COR-L47 (cell line): ENCODE measurements at regions not wholly inside any gene's neighbourhood (a gene's known extent, or its start where the extent isn't known, plus 50 kb on each side); places are given as distances from the start of the nearest gene placed in this dataset.

Experiments
- DNase-seq: peaks from one replicate; lab custom pipeline; 2025; lab: John Stamatoyannopoulos, UW

DNA sequence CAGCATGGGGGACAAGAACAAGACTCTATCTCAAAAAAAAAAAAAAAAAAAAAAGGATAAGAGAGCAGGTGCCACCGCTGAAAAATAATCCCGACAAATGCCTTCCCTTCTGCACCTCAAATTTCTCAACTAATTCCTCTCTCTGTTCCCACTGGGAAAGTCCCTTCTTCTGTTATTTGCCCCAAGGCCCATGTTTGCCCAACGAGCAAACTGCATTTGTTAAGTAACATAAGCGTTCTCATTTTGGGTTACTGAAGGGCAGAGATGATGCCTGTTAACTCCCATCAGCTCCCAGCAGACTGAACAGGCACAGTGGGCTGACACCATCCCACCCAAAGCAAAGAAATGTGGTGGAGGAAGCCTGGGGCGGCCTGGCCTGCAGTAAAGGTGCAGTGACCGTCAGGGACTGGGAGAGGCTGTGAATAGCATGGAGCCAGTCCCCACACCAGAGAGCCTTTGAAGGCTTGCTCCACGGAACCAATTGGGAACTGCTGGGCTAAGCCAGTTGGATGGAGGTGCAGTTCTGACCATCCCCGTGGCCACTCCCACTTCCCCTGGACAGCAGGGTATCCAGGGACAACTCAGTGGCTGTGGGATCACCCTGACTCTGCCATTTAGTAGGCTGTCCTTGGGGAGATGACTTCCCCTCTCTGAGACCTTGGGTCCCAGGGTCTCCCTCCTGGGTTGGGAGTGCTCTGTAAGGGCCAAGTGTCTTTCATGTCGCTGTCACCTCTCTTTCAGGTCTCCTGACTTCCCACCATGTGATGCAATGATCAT is 149.7 kb upstream of the IER5L start:
- no peak for DNase-seq

DNA sequence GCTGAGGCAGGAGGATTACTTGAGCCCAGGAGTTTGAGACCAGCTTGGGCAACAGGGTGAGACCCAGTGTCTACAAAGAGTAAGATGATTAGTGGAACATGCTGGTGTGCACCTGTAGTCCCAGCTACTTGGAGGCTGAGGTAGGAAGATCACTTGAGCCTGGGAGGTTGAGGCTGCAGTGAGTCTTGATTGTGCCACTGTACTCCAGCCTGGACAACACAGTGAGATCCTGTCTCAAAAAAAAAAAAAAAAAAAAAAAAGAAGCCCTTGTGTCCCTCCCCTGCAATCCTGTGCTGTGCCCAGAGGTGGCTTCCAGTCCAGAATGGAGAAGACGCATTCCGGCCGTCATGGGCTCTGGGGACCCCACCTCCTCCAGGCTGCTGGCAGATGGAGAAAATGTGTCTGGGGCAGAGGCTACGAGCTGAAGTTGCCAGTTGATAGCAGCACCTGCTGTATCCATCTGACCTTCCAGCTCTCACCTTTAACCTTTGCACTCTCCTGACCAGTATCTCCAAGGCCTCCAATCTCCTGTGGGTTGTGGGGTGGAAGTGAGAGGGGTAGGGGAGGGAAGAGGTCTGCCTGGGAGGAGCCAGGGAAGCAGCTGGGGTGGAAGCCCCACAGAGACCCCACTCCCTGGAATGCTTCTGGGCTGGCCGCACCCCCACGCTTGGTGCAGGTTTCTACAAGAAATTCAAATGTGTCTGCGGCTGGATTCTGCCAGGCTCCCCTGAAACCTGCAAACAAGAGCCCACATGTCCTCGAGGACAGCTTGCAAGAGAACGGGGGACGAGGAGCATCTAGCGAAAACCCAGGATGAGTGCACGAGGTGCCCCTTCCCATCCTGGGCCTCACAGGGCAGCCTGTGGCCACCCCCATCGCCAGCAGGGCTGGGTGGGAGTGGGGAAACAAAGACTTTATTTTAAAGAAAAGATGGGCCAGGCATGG is 148.3 kb upstream of the IER5L start:
- DNase-seq: no peak

DNA sequence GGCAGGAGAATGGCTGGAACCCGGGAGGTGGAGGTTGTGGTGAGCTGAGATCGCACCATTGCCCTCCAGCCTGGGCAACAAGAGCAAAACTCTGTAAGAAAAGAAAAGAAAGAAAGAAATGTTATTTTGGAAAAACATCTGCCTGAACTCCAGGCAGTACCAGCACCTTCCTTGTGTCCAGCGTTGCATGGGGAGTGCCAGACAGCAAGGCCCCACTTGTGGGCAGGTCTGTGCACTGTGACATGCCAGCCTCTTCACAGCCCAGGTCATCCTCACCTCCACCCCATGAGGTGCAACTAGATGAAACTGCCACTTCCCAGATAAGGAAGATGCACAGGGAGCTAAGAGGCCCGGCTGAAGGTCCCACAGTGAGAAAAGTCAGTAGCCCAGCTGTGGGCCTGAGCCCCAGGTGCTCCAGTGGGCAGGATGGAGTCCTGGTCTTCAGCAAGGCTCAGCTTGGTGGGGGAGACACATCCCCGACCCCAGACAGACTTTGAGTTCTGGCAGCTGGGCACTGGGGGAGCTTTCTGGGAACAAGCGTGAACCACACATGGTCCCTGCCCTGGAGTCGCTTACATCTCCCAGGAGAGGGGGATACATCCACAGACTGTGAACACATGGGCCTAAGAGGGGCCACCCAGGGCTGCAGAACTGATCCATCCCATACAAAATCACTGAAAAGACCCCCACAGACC is 146.9 kb upstream of the IER5L start:
- DNase-seq: no peak

DNA sequence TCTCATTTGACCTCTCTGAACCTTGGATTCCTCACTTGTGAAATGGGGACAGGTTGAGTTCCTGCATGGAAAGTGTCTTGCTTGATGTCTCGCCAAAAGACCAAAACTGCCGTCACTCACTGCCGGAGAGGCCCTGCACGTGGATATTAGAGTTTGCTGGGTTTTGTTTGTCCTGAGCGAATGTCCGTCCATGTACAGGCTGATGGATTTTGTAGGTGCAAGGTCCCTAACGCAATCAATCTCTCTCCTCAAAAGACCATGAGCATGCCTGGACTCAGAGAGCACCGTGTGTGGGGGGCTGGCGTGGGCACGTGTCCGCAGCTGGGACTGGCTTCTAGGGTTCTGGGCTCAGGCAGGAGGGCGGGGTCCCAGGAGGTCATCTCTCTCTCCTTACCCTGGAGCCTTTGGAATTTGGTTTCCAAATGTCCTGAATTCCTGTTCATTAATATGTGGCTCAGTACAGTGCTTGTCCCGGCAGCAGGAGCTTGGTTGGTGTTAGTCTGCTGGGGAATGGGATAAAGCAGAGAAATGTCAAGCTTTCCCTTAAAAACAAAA is 146.0 kb upstream of the IER5L start:
- no peak for DNase-seq

DNA sequence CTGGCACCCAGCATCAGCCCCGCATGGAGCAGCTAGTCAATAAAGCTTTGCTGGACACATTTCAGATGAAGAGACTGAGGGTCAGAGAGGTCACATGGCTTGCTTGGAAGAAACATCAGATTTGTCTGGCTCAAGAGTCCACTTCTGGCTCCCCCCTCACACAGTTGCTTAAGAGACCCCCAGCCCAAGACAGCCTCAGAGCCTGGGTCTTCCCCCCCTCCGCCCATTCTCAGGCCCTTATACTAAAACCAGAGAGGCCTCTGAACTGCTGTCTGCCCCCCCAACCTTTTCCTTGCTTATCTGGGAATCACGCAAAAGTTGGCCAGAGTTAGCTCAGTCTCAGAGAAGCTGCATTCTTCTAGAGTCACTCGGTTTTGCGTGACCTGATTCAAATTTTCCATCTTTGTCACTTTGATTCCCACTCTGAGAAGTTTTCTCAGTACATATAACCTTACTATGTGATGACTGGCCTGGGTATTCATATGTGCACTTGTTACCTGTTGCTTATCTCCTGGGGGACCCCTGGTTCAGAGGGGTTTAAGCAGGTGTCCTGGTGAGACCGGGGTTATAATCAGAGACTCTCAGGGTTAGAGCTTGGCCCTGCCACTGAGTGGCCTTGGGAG is 145.4 kb upstream of the IER5L start:
- DNase-seq: no peak

DNA sequence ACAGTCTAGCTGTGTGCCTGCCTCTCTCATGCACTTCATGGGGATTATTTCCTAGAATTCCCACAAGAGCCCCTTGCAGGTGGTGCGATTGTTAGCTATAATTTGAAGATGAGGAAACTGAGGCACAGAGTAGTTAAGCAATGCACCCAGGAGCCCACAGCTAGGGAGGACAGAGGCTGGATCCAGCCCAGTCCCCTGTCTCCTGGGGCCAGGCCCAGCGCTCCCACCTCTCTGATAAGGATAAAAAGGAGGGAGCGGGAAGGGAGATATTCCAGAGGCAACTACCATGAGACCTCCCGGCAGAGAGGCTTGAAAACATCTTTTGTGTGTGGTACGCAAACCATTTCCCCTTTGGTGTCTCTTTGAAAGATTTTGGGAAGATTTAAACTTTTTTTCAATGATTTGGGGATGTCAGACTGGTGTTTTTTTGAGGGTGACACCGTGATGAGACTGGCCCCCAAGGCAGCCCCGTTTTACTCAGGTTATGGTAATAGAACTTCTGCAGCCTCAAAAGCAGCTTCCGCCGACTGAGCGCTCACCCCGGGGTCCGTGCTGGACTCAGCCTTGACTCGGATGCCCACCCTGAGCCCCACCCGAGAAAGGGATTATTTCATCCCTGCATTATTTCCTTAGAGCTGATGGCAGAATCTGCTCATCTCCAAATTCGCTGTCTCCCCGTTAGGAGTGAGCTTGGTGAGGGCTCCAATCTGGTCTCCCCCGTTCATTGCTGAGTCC is 144.7 kb upstream of the IER5L start:
- no peak for DNase-seq

DNA sequence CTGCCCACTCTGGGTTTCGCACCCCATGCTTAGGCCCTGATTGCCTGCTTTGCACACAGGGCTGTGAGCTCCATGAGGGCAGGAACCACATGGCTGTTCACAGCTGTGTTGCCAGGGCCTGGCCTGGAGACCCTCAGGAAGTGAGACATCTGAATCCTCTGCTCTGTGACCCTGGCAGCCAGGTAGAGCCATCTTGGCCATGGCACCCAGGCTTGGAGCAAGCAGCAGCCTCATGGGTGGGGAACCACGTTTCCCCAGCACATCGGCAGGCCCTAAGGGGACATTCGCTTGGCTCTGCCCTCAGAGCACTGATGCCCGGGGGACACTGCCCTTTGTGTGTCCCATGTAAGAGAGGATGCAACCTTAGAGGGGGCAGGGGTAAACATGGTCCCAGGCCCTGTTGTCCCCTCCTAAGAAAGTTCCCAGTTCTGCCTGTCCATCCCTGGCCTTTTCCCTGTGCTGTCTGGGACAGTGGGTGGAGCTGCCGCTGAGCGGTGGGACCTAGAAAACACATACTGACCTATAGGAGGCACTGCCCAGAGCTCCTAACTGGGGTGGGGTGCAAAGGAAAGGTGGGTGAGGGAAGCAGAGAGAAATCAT is 144.1 kb upstream of the IER5L start:
- no peak for DNase-seq

DNA sequence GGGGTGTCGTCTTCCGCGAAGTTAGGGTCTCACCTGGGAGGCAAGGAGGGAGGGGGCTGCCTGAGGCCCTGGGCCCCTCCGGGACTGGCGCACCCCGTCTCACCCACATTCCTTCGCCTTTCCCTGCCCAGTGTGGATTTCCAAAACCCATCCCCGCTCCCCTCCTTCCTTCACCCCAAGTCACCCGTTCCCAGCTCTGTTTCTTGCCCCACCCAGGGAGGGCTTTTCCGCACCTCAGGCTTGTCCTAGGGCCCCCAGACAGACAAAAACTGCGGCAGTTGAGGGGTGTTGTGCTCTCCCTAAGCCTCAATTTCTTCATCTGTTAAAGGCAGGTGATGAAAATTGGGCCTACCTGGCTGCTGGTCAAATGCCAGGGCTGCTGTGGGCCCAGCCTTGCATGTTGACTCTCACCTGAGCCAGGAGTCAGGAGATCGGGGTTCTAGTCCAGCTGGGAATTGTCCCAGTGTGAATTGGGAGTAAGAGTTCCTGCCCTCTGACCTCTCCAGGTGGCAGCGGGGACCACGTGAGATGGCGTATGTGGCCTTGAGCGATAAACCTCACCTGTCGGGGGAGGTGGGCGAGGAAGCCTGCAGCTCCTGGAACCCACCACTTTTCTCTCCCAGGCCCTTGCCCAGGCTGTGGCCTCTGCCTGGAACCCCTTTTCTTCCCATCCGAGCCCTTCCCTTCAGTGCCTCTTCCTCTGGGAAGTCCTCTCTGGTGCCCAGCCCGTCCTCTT is 143.4 kb upstream of the IER5L start:
- DNase-seq: no peak

DNA sequence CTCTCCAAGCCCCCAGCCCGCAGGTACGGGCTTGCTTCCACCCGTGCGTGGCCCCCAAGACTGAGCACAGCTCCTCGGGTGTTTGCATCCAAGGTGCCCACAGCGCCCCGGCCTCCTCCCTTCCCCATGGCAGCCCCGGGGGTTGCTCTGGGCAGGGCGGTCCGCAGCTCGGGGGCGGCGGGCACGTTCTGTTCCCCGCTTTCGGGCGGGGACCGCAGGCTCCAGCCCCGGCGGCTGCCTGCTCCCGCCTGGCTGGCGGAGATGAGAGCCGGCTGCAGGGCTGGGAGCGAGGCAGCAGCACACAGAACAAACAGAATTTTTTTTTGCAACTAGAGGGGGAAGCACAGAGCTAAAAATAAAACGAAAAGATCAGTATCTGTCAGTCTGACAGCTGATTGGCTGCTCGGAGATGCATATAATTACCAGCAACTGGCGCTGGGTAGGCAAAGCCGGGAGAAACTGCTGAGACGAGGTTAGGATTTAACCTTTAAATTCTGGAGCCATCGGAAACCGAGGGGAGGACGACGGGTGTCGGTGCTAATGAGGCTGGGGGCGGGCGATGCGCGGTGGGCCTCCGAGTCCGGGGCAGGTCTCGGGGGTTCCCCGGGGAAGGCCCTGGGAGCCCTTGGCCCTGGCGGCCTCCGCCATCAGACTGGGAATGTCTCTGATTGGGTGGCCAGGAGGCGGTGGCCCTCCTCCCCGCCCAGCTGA is 142.7 kb upstream of the IER5L start:
- no peak for DNase-seq

DNA sequence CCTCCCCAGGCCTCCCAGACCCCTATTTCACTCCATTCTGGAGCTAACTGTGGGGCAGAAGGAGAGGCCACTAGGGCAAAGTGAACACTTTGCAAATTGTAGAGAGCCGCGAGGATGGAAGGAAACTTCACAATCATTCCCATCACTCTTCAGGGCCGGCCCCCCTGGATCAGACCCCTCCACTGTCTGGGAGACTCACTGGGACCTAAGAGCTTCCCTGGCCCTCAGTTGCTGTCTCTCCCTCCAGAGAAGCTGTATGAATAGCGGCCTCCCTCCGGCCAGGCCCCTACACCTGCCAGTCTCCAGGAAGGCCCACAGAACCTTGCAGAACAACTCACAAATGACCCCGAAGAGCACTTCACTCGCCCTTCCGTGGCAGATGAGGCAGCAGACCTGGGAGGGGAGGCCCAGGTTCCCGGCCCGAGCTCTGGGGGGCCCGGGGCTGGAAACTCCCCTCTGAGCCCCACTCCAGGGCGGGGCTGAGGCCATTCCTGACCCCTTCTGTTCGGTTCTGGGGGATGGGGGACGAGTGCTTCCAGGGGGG is 141.9 kb upstream of the IER5L start:
- DNase-seq: no peak

DNA sequence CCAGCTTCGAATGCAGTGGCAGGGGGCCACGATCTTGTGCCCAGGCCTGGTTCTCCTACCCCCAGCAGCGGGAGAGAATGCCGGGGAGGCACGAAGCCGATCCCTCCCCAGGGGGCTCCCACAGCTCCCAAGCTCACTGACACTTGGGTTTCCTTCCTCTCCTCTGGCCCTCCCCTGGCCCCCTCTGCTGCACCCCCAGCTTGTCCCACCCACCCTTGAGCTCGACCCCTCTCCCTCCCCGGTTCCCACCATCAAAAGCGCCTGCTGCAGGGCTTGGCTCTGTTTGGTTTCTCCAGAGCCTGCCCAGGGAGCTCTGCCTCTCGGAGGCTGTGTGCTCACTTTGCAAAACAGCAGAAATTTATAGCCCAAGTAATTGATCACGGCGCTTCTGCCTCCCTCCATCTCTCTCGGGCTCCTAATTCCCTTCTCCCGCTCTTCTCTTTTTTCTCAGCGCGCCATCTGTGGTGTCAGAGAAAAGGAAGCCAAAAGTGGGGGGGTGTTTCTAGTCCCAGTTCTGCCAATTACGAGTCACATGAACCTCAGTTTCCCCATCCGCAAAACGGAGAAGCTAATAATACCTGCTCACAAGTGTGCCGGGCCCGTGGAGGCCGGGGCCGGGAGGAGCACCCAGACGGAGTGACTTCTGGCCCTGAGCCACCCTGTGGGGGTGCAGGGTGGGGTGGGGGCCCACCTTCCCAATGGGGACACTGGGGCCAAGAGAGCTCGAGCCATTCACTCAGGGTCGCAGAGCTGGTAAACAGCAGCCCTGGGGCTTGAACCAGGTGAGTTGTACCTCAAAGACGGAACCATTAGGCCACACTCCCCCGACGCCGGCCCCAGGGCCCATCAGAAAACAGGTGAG is 141.2 kb upstream of the IER5L start:
- no peak for DNase-seq

DNA sequence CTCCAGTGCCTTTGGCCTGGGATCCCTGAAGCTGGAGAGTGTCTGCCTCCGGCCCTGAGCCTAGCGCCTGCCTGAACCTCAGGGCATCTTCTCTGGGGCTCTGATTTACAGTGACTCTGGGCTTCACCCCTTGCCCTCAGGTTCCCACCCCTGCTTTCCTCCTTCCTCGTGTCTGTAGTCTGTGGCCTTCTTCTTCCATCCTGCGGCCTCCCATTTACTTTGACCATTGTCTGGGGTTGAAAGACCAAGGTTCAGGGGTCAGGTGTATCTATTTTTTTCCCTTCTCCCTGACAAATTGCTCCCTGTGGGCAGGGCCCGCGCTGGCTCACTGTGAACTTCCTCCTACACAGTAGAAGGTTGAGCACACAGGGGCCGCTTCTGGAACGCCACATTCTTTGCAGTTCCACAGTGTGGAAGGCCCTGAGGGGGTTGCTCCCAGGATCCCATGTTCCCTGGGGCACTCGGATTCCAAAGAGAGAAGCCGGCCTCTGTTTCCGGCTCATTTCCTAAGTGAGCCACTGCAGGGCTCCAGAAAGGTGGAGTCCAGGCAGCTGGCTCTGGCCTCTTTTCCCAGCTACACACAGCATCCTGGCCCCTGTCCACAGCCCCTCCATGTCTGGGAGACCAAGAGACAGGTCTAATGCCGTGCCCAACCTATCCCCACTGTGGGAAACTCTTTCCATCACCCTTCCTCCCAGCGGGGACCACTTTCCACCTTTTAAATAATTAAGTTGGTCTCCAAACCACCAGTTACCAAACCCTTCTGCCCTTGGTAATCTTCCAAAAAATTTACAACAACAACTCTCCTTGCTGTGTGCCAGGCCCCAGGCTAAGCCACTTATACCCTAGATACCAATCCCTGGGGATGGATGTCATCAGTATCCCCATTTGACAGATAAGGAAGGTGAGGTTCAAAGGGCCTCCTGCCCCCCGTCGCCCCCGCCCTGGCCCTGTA is 140.3 kb upstream of the IER5L start:
- no peak for DNase-seq

DNA sequence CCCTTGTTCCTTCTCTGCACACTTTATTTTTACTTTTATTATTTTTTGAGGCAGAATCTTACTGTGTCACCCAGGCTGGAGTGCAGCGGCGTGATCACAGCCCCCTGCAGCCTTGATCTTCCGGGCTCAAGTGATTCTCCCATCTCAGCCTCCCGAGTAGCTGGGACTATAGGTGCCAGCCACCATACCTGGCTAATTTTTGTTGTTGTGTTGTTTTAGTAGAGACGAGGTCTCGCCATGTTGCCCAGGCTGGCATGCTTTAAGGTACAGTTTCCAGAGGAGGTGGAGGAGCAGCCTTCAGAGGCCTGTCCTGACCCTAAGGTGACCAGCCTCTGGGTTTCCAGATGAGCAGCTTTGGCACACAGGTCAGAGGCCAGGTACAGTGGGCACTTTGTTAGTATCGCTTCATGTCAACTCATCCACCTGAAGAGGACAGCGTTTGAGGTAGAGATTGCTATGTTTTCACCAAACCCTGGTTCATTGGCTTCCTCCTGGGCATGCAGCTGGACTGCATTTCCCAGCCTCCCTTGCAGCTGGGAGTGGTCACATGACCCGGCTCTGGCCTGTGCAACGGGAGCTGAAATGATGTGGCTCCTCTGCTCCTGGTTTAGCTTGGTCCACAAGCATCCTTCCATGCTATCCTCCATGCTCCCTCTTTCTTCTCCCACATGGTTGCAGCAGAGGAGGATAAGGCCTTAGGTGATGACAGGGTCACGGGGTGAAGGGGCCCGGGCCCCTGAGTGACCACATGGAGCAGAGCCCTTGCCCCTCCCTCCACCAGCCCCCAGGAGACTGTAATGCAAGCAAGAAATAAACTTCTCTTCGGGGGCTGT is 139.3 kb upstream of the IER5L start:
- no peak for DNase-seq

DNA sequence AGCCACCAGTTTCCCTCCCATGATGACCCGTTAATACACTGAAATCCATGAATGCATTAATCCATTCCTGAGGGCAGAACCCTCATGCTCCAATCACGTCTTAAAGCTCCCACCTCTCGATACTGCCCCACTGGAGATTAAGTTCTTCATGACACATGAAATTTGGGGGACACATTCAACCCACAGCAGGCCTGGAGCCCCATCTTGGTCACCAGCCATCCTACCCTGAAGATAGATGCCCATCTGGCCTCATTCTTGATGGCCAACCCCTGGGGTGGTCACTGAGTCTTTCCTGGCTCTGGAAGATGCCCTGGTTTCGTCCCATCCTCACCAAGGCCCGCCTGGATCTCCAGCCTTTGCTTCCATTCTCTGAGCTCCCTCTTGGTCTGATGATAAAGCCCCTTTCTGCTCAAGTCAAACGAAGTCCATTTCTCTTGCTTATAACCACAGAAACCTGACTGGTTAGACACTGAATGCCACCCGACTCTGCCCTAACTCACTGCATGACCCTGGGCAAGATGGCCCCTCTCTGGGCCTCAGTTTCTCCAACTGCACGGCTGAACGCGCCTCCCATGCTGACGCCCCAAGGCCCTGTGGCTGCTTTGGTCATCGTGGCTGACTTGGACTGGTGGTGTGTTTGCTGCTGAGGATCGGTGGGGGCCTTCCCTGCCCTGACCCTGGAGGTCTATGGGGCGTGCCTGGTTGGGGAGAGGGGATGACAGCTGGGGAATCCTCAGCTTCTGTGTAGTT is 138.4 kb upstream of the IER5L start:
- no peak for DNase-seq

DNA sequence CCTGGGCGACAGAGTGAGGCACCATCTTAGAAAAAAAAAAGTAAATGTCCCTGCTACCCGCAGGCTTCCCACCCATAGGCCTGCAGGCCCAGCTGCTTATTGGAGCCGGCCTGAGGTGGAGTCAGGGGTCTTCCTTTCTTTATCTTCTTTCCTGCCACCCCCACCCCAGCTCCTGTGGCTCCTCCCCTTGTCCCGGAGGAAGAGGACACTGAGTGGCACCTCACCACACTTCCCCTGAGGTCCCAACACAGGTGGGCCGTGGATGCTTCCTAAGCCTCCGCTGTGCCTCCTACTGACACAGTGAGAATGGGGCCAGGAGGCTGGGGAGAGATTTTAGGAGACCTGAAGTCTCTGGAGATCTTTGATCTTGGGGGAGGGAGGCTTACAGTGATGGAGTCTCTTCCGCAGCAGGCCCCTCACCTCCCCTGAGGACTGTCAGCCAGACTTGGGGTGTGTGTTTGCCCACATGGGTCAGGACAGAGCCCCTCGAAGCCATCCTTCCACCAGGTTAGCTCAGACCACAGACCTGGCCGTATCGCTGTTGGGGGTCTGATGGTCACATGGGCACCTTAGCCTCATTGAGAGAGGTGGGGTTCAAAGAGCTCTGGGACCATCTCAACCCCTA is 135.4 kb upstream of the IER5L start:
- no peak for DNase-seq
